ENCODE measurements at regions not wholly inside any gene's neighbourhood (a gene's known extent, or its start where the extent isn't known, plus 50 kb on each side); places are given as distances from the start of the nearest gene placed in this dataset.

DNA sequence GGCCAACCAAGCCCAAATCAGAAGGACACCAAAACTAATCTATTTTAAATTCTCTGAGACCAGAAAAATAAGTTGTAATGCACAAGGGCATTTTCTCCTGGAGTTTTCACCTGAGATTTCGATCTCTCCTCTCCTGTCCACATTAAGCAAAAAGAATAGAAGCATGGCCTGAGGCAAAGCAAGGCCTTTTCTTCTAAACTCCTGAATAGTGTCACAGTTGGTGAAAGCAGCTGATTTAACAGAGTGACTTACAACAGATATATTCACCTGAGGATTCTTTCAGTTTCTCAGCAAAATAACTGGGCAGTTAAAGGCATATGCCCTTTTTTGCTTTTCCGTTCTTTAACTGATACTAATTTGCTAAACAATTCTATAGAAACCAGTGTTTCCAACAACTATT is 547.7 kb downstream of the EFNA5 start:
- in situ Hi-C loops (cut with MboI; ENCODE audit: low sequenced_read_pairs): no loop called here
- H3K9ac ChIP-seq (ENCODE audit: low read depth, low read length): no peak overlapping the region
- BruUV-seq (replicated peaks): no TSS peak
- no peaks in the 10 kb centered on the region for H4K20me1 ChIP-seq (ENCODE audit: insufficient read depth, low read length)
- no peak for ATAC-seq (ENCODE audit: low read depth)
- no peak overlapping the region for H4K91ac ChIP-seq (ENCODE audit: insufficient read depth, low read depth, low read length)
- H4K8ac ChIP-seq (ENCODE audit: low read depth in 2 of 2, low read length in 2 of 2): no peak overlapping the region
- no peak overlapping the region for H3K56ac ChIP-seq (ENCODE audit: extremely low read depth, insufficient read depth, low read length)
- no peak overlapping the region for H3K4ac ChIP-seq (ENCODE audit: low read depth, low read length)
- H2BK15ac ChIP-seq (ENCODE audit: low read depth, low read length): no peak overlapping the region
- H3K27ac ChIP-seq (ENCODE audit: insufficient read depth, low read length): no peak overlapping the region
- TF ChIP-seq FOS (IDR thresholded peaks at IDR 0.05; ENCODE audit: low read depth, low read length) (no peak), RAD21 (IDR thresholded peaks at IDR 0.05; ENCODE audit: low read length) (no peak), MXI1 (IDR thresholded peaks at IDR 0.05; ENCODE audit: borderline replicate concordance, low read depth, low read length) (no peak), RFX5 (IDR thresholded peaks at IDR 0.05; ENCODE audit: low read depth, low read length) (no peak), BHLHE40 (IDR thresholded peaks at IDR 0.05; ENCODE audit: low read depth, low read length) (no peak), CHD1 (IDR thresholded peaks at IDR 0.05; ENCODE audit: low read depth, low read length) (no peak)
- TF ChIP-seq, protein P1, sequence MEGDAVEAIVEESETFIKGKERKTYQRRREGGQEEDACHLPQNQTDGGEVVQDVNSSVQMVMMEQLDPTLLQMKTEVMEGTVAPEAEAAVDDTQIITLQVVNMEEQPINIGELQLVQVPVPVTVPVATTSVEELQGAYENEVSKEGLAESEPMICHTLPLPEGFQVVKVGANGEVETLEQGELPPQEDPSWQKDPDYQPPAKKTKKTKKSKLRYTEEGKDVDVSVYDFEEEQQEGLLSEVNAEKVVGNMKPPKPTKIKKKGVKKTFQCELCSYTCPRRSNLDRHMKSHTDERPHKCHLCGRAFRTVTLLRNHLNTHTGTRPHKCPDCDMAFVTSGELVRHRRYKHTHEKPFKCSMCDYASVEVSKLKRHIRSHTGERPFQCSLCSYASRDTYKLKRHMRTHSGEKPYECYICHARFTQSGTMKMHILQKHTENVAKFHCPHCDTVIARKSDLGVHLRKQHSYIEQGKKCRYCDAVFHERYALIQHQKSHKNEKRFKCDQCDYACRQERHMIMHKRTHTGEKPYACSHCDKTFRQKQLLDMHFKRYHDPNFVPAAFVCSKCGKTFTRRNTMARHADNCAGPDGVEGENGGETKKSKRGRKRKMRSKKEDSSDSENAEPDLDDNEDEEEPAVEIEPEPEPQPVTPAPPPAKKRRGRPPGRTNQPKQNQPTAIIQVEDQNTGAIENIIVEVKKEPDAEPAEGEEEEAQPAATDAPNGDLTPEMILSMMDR (conservative IDR thresholded peaks at IDR 0.05; ENCODE audit: low read depth, low read length): no peak
- TF ChIP-seq, protein P2, sequence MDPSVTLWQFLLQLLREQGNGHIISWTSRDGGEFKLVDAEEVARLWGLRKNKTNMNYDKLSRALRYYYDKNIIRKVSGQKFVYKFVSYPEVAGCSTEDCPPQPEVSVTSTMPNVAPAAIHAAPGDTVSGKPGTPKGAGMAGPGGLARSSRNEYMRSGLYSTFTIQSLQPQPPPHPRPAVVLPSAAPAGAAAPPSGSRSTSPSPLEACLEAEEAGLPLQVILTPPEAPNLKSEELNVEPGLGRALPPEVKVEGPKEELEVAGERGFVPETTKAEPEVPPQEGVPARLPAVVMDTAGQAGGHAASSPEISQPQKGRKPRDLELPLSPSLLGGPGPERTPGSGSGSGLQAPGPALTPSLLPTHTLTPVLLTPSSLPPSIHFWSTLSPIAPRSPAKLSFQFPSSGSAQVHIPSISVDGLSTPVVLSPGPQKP (IDR thresholded peaks at IDR 0.05; ENCODE audit: borderline replicate concordance, low read depth, low read length): no peak
- TF ChIP-seq, protein P3, sequence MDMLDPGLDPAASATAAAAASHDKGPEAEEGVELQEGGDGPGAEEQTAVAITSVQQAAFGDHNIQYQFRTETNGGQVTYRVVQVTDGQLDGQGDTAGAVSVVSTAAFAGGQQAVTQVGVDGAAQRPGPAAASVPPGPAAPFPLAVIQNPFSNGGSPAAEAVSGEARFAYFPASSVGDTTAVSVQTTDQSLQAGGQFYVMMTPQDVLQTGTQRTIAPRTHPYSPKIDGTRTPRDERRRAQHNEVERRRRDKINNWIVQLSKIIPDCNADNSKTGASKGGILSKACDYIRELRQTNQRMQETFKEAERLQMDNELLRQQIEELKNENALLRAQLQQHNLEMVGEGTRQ (IDR thresholded peaks at IDR 0.05; ENCODE audit: low read depth, low read length): no peak
- no peak overlapping the region for H2BK5ac ChIP-seq (ENCODE audit: low read depth, low read length, poor library complexity, severe bottlenecking)
- H3K36me3 ChIP-seq (ENCODE audit: control insufficient read depth, insufficient read depth, low read length): no peaks in the 10 kb centered on the region
- H2AK5ac ChIP-seq (ENCODE audit: low read depth, low read length): no peak overlapping the region
- no peaks in the 10 kb centered on the region for H3K4me1 ChIP-seq (ENCODE audit: control insufficient read depth, insufficient read depth, low read length)
- H3K9me1 ChIP-seq (ENCODE audit: insufficient read depth, low read length): no peaks in the 10 kb centered on the region
- no peak overlapping the region for H2AFZ ChIP-seq (replicated peaks; ENCODE audit: low read length, poor library complexity)
- H3K27me3 ChIP-seq (ENCODE audit: control insufficient read depth, insufficient read depth, low read length): no peaks in the 10 kb centered on the region
- H4K5ac ChIP-seq (ENCODE audit: low read depth, low read length): no peak overlapping the region
- H2AK9ac ChIP-seq (replicated peaks; ENCODE audit: low read depth, low read length, poor library complexity): no peak overlapping the region
- no peak overlapping the region for H3K23ac ChIP-seq (ENCODE audit: low read depth, low read length)
- H3K79me1 ChIP-seq (ENCODE audit: low read depth in 1 of 2, low read length in 2 of 2): no peaks in the 10 kb centered on the region
- H3K14ac ChIP-seq (replicated peaks; ENCODE audit: low read depth, low read length): no peak overlapping the region
- H3K4me3 ChIP-seq (ENCODE audit: insufficient read depth, low read depth, low read length): no peak overlapping the region
- H2BK120ac ChIP-seq (ENCODE audit: low read depth, low read length): no peak overlapping the region
- intact Hi-C loops (cut with micrococcal nuclease): no loop called here
- WGBS, 2 experiments (ENCODE audit: extremely low coverage in 2 of 2, insufficient read length in 1 of 2): 83% methylated on average over 1 of the region's 2 CpGs; no CpG with 5 or more reads in 1 of the 2 experiments
- no peak overlapping the region for H2BK20ac ChIP-seq (ENCODE audit: low read depth, low read length)
- DNase-seq: no peak
- H3K9me3 ChIP-seq (ENCODE audit: control insufficient read depth, insufficient read depth, low read length): no peaks in the 10 kb centered on the region
- H3K18ac ChIP-seq (ENCODE audit: low read depth, low read length): no peak overlapping the region
- ChIA-PET POLR2A (ENCODE audit: unreplicated experiment) (no interaction called here), CTCF (no interaction called here)
- no peak overlapping the region for H3K4me2 ChIP-seq (ENCODE audit: low read depth, low read length)
- dilution Hi-C loops (cut with HindIII; ENCODE audit: low sequenced_read_pairs, unreplicated experiment): no loop called here

All from IMR-90 (cell line).